H1 (cell line): ENCODE measurements at regions not wholly inside any gene's neighbourhood (a gene's known extent, or its start where the extent isn't known, plus 50 kb on each side); places are given as distances from the start of the nearest gene placed in this dataset.
A peak's percentile ranks its signal among the peaks of the same experiment; 100 is the strongest.

Experiments used
- CTCF ChIA-PET: fragments of 300-600 bp; sonication (Branson Sonifier 250); formaldehyde crosslinking; loops from one replicate; lab custom pipeline; 2021; ENCODE audit not compliant: partially characterized antibody; lab: Charles Lee
- POLR2A ChIA-PET: fragments of 300-600 bp; sonication (Branson Sonifier 250); formaldehyde crosslinking; loops from one replicate; lab custom pipeline; 2021; ENCODE audit warnings: inconsistent platforms; ENCODE audit not compliant: partially characterized antibody; lab: Charles Lee
- DNase-seq, 2 experiments: peaks; one replicate each; pipeline versions ENCODE4 v3.0.0 to v3.0.0-alpha.2; 2010 to 2022; ENCODE audit warnings: low spot score in 2 of 2, low read depth in 1 of 2, mixed read lengths in 1 of 2
- FAIRE-seq: peaks from 2 replicates; lab custom pipeline; 2011; peaks lifted over from hg19 to GRCh38; lab: Jason Lieb, UNC
- H2AFZ ChIP-seq: 2 replicates; pipeline ENCODE4 v1.8.1; 2012; ENCODE audit warnings: low read length, inconsistent platforms
- H2AK5ac ChIP-seq: 2 replicates; pipeline ENCODE4 v1.6.1; 2013; ENCODE audit warnings: low read depth, low read length
- H2BK120ac ChIP-seq: replicated peaks from 2 replicates; pipeline ENCODE3; 2013; ENCODE audit warnings: low read depth, low read length, inconsistent platforms
- H2BK12ac ChIP-seq: 2 replicates; pipeline ENCODE4 v1.6.1; 2013; ENCODE audit warnings: low read depth, low read length
- H2BK15ac ChIP-seq: 2 replicates; pipeline ENCODE4 v1.6.1; 2013; ENCODE audit warnings: low read length
- H2BK20ac ChIP-seq: 2 replicates; pipeline ENCODE4 v1.6.1; 2013; ENCODE audit warnings: low read length
- H2BK5ac ChIP-seq: 2 replicates; pipeline ENCODE4 v1.6.1; 2013; ENCODE audit warnings: low read depth, low read length
- H3K14ac ChIP-seq: 2 replicates; pipeline ENCODE4 v1.6.1; 2013; ENCODE audit warnings: inconsistent platforms; ENCODE audit not compliant: insufficient read length
- H3K18ac ChIP-seq: 2 replicates; pipeline ENCODE4 v1.6.1; 2013; ENCODE audit warnings: low read length; ENCODE audit errors: extremely low read depth
- H3K23ac ChIP-seq: 2 replicates; pipeline ENCODE4 v1.6.1; 2013; ENCODE audit warnings: inconsistent platforms; ENCODE audit not compliant: insufficient read length
- H3K23me2 ChIP-seq: 2 replicates; pipeline ENCODE4 v1.6.1; 2013; ENCODE audit warnings: low read depth, low read length
- H3K27ac ChIP-seq: 2 replicates; pipeline ENCODE4 v1.6.1; 2011; ENCODE audit warnings: low read depth, low read length, inconsistent platforms
- H3K27me3 ChIP-seq, 4 experiments: replicated peaks in 1 of 4; 1 replicate in 1 of 4; 2 replicates in 3 of 4; pipeline versions ENCODE4 v1.6.1 to v1.8.1; 2011 to 2013; ENCODE audit warnings: low read length in 3 of 4, mild to moderate bottlenecking in 3 of 4, inconsistent platforms in 2 of 4, mixed read lengths in 2 of 4, moderate library complexity in 1 of 4; ENCODE audit not compliant: control insufficient read depth in 3 of 4, insufficient read depth in 3 of 4; ENCODE audit errors: extremely low read depth in 1 of 4
- H3K36me3 ChIP-seq, 4 experiments: 2 replicates each; pipeline versions ENCODE4 v1.6.1 to v1.8.1; 2011 to 2013; ENCODE audit warnings: mild to moderate bottlenecking in 4 of 4, low read length in 3 of 4, moderate library complexity in 2 of 4, control low read depth in 1 of 4, inconsistent platforms in 1 of 4; ENCODE audit not compliant: insufficient read depth in 4 of 4, control insufficient read depth in 2 of 4
- H3K4ac ChIP-seq: replicated peaks from 2 replicates; pipeline ENCODE3; 2013; ENCODE audit warnings: low read length, low read depth, mixed read lengths, inconsistent platforms; ENCODE audit not compliant: insufficient read length
- H3K4me1 ChIP-seq, 4 experiments: replicated peaks in 1 of 4; 1 replicate in 1 of 4; 2 replicates in 3 of 4; pipeline versions ENCODE4 v1.6.1 to v1.8.1; 2011 to 2013; ENCODE audit warnings: low read length in 3 of 4, inconsistent platforms in 2 of 4, mixed read lengths in 1 of 4; ENCODE audit not compliant: insufficient read depth in 4 of 4, control insufficient read depth in 3 of 4
- H3K4me2 ChIP-seq, 2 experiments: 2 replicates each; pipeline versions ENCODE4 v1.6.1 to v1.8.1; 2011 to 2013; ENCODE audit warnings: low read depth in 2 of 2, low read length in 2 of 2, control low read depth in 1 of 2, inconsistent platforms in 1 of 2, mild to moderate bottlenecking in 1 of 2; ENCODE audit not compliant: insufficient read depth in 1 of 2
- H3K4me3 ChIP-seq, 4 experiments: fragments of 200-600, 300-600 bp in 1 of 4; sonication (generic), shearing (Covaris generic), sonication (Bioruptor Twin) in 1 of 4; 2 replicates each; pipeline versions ENCODE4 v1.5.1 to v1.8.1; 2011 to 2016; ENCODE audit warnings: low read length in 4 of 4, low read depth in 3 of 4, control low read depth in 2 of 4, inconsistent platforms in 2 of 4, mild to moderate bottlenecking in 2 of 4, mixed read lengths in 1 of 4, moderate library complexity in 1 of 4; ENCODE audit not compliant: insufficient read depth in 2 of 4; ENCODE audit errors: extremely low read depth in 1 of 4
- H3K56ac ChIP-seq: replicated peaks from 2 replicates; pipeline ENCODE3; 2013; ENCODE audit warnings: low read depth, mild to moderate bottlenecking, mixed read lengths, low read length, inconsistent platforms; ENCODE audit not compliant: insufficient read length
- H3K79me1 ChIP-seq: 2 replicates; pipeline ENCODE4 v1.6.1; 2013; ENCODE audit warnings: low read depth, low read length, control low read depth
- H3K79me2 ChIP-seq, 2 experiments: 2 replicates each; pipeline versions ENCODE4 v1.6.1 to v1.8.1; 2012 to 2013; ENCODE audit warnings: low read length in 2 of 2, mild to moderate bottlenecking in 2 of 2, inconsistent platforms in 1 of 2; ENCODE audit not compliant: insufficient read depth in 2 of 2, control insufficient read depth in 1 of 2
- H3K9ac ChIP-seq, 4 experiments: replicated peaks in 1 of 4; 1 replicate in 1 of 4; 2 replicates in 3 of 4; pipeline versions ENCODE4 v1.6.1 to v1.8.1; 2011 to 2013; ENCODE audit warnings: low read depth in 3 of 4, low read length in 3 of 4, control low read depth in 2 of 4, mild to moderate bottlenecking in 2 of 4, moderate library complexity in 2 of 4, inconsistent platforms in 1 of 4; ENCODE audit errors: extremely low read depth in 1 of 4
- H3K9me3 ChIP-seq, 2 experiments: 2 replicates each; pipeline versions ENCODE4 v1.6.1 to v1.8.1; 2012 to 2013; ENCODE audit warnings: mild to moderate bottlenecking in 2 of 2, moderate library complexity in 2 of 2, control low read depth in 1 of 2, inconsistent platforms in 1 of 2, low read depth in 1 of 2, low read length in 1 of 2, mixed read lengths in 1 of 2; ENCODE audit not compliant: insufficient read depth in 2 of 2
- H4K20me1 ChIP-seq, 2 experiments: replicated peaks in 1 of 2; 2 replicates each; pipeline versions ENCODE3 to v1.8.1; 2011 to 2013; ENCODE audit warnings: inconsistent platforms in 2 of 2, low read length in 2 of 2, mild to moderate bottlenecking in 1 of 2; ENCODE audit not compliant: insufficient read depth in 2 of 2, control insufficient read depth in 1 of 2
- H4K5ac ChIP-seq: 2 replicates; pipeline ENCODE4 v1.6.1; 2013; ENCODE audit warnings: low read length, low read depth, mixed read lengths, inconsistent platforms; ENCODE audit not compliant: insufficient read length
- H4K8ac ChIP-seq: 2 replicates; pipeline ENCODE4 v1.8.0; 2013; ENCODE audit warnings: mild to moderate bottlenecking, moderate library complexity, low read length, inconsistent platforms; ENCODE audit not compliant: insufficient read depth; ENCODE audit errors: extremely low read depth
- H4K91ac ChIP-seq: replicated peaks from 2 replicates; pipeline ENCODE3; 2013; ENCODE audit warnings: low read length, mixed read lengths, inconsistent platforms; ENCODE audit not compliant: insufficient read length
- GTF2F1 ChIP-seq: IDR thresholded peaks from 2 replicates; pipeline ENCODE4 v1.6.1; 2012; ENCODE audit warnings: low read depth, low read length, improper control_type of control experiment, borderline replicate concordance
- MAX ChIP-seq: IDR thresholded peaks from 2 replicates; pipeline ENCODE4 v1.6.1; 2012; ENCODE audit warnings: inconsistent platforms
- WGBS, 2 experiments: shearing (Covaris generic) in 1 of 2; methylation state at CpG; one replicate each; pipeline versions ENCODE4 v1.1.6 to v1.1.7; 2013 to 2015; ENCODE audit warnings: low lambda C conversion rate in 2 of 2, mixed read lengths in 2 of 2, inconsistent platforms in 1 of 2, low coverage in 1 of 2, missing lambda C conversion rate in 1 of 2; ENCODE audit not compliant: insufficient replicate concordance in 2 of 2, insufficient coverage in 1 of 2, insufficient read length in 1 of 2; ENCODE audit errors: extremely low coverage in 1 of 2, missing lambda C conversion rate in 1 of 2; 5-methylcytosine and 5-hydroxymethylcytosine counted together

GRCh38 chr2:139427164-139427563 is 647.0 kb upstream of the NXPH2 start:
- FAIRE-seq (no peak), DNase-seq (no peak)
- Histone ChIP-seq H3K4me2 (no peak overlapping the region), H2BK120ac (no peak overlapping the region), H3K79me1 (no peaks in the 10 kb centered on the region), H3K23ac (no peak overlapping the region), H3K4ac (no peak overlapping the region), H3K9ac (no peak overlapping the region), H3K27ac (no peak overlapping the region), H2AK5ac (no peak overlapping the region), H3K56ac (no peak overlapping the region), H3K4me3 (no peak overlapping the region), H3K79me2 (no peaks in the 10 kb centered on the region), H2AFZ (no peak overlapping the region), H4K91ac (no peak overlapping the region), H2BK15ac (no peak overlapping the region), H2BK20ac (no peak overlapping the region), H3K18ac (no peak overlapping the region), H3K14ac (no peak overlapping the region), H3K9me3 (no peaks in the 10 kb centered on the region), H2BK12ac (no peak overlapping the region), H4K20me1 (no peaks in the 10 kb centered on the region), H3K4me1 (no peaks in the 10 kb centered on the region), H4K8ac (no peak overlapping the region), H4K5ac (no peak overlapping the region), H3K36me3 (no peaks in the 10 kb centered on the region), H3K27me3 (no peaks in the 10 kb centered on the region), H3K23me2 (no peaks in the 10 kb centered on the region), H2BK5ac (no peak overlapping the region)
- no peak for TF ChIP-seq GTF2F1
- TF ChIP-seq MAX: 0 out of 2 replicates have a peak, but pooled peaks have one; percentile 25
- CTCF ChIA-PET: no interaction called here
- POLR2A ChIA-PET: no interaction called here
- WGBS, 2 experiments: 86% methylated on average over 4 of the region's 4 CpGs; no CpG with 5 or more reads in 1 of the 2 experiments
